ENCODE measurements at regions not wholly inside any gene's neighbourhood (a gene's known extent, or its start where the extent isn't known, plus 50 kb on each side); places are given as distances from the start of the nearest gene placed in this dataset.

GRCh38 chr10:78518224-78518623 lies 484.6 kb downstream of the RPS24 start:
- H3K27ac ChIP-seq (replicated peaks): no peak overlapping the region
- H3K4me3 ChIP-seq: no peak overlapping the region
- no peaks in the 10 kb centered on the region for H3K9me3 ChIP-seq (replicated peaks)
- H3K27me3 ChIP-seq (ENCODE audit: low read depth): peaks cover 4% of the 10 kb centered on the region
- TF ChIP-seq, protein P1, sequence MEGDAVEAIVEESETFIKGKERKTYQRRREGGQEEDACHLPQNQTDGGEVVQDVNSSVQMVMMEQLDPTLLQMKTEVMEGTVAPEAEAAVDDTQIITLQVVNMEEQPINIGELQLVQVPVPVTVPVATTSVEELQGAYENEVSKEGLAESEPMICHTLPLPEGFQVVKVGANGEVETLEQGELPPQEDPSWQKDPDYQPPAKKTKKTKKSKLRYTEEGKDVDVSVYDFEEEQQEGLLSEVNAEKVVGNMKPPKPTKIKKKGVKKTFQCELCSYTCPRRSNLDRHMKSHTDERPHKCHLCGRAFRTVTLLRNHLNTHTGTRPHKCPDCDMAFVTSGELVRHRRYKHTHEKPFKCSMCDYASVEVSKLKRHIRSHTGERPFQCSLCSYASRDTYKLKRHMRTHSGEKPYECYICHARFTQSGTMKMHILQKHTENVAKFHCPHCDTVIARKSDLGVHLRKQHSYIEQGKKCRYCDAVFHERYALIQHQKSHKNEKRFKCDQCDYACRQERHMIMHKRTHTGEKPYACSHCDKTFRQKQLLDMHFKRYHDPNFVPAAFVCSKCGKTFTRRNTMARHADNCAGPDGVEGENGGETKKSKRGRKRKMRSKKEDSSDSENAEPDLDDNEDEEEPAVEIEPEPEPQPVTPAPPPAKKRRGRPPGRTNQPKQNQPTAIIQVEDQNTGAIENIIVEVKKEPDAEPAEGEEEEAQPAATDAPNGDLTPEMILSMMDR (IDR thresholded peaks at IDR 0.05; ENCODE audit: borderline replicate concordance): no peak
- no peak for DNase-seq
- intact Hi-C loops (cut with micrococcal nuclease): no loop called here
- peaks cover 4% of the 10 kb centered on the region for H3K4me1 ChIP-seq
- H3K36me3 ChIP-seq: no peaks in the 10 kb centered on the region

DNA sequence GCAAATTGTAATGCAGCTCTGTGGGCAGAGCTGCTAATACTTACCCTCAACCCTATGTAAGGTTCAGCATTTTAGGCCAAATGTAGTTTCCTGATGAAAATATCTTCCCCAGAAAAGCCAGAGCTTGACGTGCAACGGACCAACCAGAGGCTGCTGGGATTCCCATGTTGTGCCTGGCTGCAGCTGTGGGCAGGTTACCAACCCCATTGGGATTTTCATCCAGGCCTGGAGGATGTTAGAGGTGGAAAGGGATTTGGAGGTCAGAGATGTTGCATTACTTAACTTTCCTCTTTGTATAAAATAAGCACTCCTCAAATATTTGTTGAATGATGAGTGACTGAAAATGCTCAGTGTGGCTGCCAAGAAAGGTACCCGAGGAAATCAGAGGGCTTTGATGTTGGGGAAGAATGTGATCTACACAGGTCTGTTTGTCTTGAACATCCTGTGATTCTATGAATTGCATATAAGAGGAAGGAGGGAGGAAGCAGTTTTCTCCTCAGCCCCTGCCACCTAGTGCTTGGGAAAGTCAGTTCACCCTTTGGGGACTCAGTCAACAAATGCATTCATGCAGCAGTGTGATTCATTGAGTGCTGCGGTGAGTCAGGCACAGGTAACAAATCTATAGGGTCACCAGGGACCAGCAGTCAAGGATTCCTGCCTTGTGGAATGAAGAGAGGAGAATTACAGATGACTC lies 487.2 kb downstream of the RPS24 start:
- H3K27me3 ChIP-seq (ENCODE audit: low read depth): peaks cover 4% of the 10 kb centered on the region
- H3K4me1 ChIP-seq: no peaks in the 10 kb centered on the region
- TF ChIP-seq, protein P1 (IDR thresholded peaks at IDR 0.05; ENCODE audit: borderline replicate concordance): peak; percentile 23
- H3K4me3 ChIP-seq: no peak overlapping the region
- H3K36me3 ChIP-seq: no peaks in the 10 kb centered on the region
- no peaks in the 10 kb centered on the region for H3K9me3 ChIP-seq (replicated peaks)
- DNase-seq: no peak
- no peak overlapping the region for H3K27ac ChIP-seq (replicated peaks)
- intact Hi-C loops (cut with micrococcal nuclease): no loop called here

DNA sequence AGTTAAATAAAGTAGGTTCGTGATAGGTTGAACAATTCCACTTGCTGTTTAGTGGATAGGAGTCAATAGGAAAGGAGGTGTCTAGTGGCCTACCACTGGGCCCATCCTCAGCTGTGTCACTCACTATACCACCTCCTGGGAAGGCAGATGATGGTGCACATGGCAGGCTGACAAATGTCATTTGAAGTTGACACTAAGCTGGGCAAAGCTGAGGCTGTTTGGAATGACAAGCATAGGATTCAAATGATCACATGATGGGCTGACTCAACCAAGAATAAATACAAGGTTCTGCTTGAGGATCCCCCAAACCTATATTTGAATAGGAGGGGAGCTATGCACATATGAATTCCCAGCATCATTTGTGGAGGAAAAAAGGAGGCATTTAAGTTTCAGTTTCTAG lies 489.8 kb downstream of the RPS24 start:
- intact Hi-C loops (cut with micrococcal nuclease): no loop called here

DNA sequence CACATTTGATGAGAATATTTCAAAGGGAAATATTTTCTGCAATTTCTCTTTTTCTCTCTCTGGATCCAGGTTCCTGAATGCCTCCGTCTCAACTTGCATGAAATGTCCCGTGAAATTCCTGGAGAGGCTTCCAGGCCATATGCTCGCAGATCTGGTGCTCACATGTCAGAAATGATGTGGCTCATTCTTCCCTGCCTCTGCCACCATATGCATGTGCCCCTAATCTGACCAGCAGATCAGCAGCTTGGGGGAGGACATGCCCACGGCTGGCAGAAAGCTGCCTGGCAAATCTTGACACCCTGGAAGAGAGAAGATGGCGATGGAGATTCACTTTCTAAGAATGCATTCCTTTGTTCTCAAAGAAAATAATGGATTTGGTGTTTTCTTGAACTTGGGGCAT lies 490.7 kb downstream of the RPS24 start:
- Histone ChIP-seq H3K27ac (replicated peaks) (no peak overlapping the region), H3K9me3 (replicated peaks) (no peaks in the 10 kb centered on the region), H3K27me3 (ENCODE audit: low read depth) (no peaks in the 10 kb centered on the region), H3K4me3 (no peak overlapping the region), H3K4me1 (no peaks in the 10 kb centered on the region), H3K36me3 (no peaks in the 10 kb centered on the region)
- no peak for DNase-seq
- intact Hi-C loops (cut with micrococcal nuclease): no loop called here
- TF ChIP-seq, protein P1 (IDR thresholded peaks at IDR 0.05; ENCODE audit: borderline replicate concordance): no peak

More for the DNA sequence above, 489.8 kb downstream of the RPS24 start:
- no peak for DNase-seq
- Histone ChIP-seq H3K9me3 (replicated peaks) (no peaks in the 10 kb centered on the region), H3K27ac (replicated peaks) (no peak overlapping the region), H3K4me3 (no peak overlapping the region), H3K4me1 (no peaks in the 10 kb centered on the region), H3K27me3 (ENCODE audit: low read depth) (no peaks in the 10 kb centered on the region), H3K36me3 (no peaks in the 10 kb centered on the region)
- TF ChIP-seq, protein P1 (IDR thresholded peaks at IDR 0.05; ENCODE audit: borderline replicate concordance): no peak

DNA sequence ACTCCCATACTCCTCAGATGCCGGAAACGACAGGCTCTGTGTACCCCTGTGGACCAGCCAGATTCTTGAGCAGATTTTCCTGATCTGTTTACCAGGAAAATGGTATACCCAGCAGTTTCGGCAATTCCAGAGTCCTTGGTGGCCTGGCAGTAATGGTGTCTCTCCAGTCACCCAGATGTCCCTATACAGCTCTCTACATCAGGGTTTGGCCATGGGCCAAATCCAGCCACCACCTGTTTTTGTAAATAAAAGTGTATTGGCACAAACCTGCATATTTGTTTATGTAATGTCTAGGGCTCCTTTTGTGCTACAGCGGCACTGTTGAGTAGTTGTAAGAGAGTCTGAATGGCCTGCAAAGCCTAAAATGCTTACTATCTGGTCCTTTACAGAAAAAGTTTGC lies 491.3 kb downstream of the RPS24 start:
- H3K36me3 ChIP-seq: no peaks in the 10 kb centered on the region
- no peak overlapping the region for H3K4me3 ChIP-seq
- H3K9me3 ChIP-seq (replicated peaks): no peaks in the 10 kb centered on the region
- TF ChIP-seq, protein P1 (IDR thresholded peaks at IDR 0.05; ENCODE audit: borderline replicate concordance): no peak
- DNase-seq: no peak
- no peak overlapping the region for H3K27ac ChIP-seq (replicated peaks)
- intact Hi-C loops (cut with micrococcal nuclease): no loop called here
- no peaks in the 10 kb centered on the region for H3K4me1 ChIP-seq
- H3K27me3 ChIP-seq (ENCODE audit: low read depth): no peaks in the 10 kb centered on the region
